SK-N-MC (cell line): ENCODE measurements at regions not wholly inside any gene's neighbourhood (a gene's known extent, or its start where the extent isn't known, plus 50 kb on each side); places are given as distances from the start of the nearest gene placed in this dataset.

ENCODE experiments used
- EZH2 ChIP-seq: fragments of 200-600 bp; sonication (generic); IDR thresholded peaks from one replicate; pipeline ENCODE4 v1.6.1; 2017; ENCODE audit warnings: antibody characterized with exemption
- FOXP2 ChIP-seq: optimal IDR thresholded peaks from 2 replicates; pipeline ENCODE3; 2011; ENCODE audit warnings: mild to moderate bottlenecking, moderate library complexity; ENCODE audit not compliant: insufficient read depth; ENCODE audit errors: extremely low read length, control extremely low read depth
- POLR2AphosphoS5 ChIP-seq: IDR thresholded peaks from 2 replicates; pipeline ENCODE4 v1.6.1; 2012; ENCODE audit warnings: mild to moderate bottlenecking, low read depth, low read length, borderline replicate concordance

GRCh38 chr4:123674762-123675465 is 278.3 kb downstream of the SPRY1 start:
- TF ChIP-seq EZH2 (no peak), POLR2AphosphoS5 (no peak), FOXP2 (no peak)
